PC-9 (cell line): ENCODE measurements at regions not wholly inside any gene's neighbourhood (a gene's known extent, or its start where the extent isn't known, plus 50 kb on each side); places are given as distances from the start of the nearest gene placed in this dataset.

Experiments used
- CTCF ChIP-seq: fragments of 200-600 bp; sonication (generic); conservative IDR thresholded peaks from 2 replicates; pipeline ENCODE4 v1.6.1; 2017; ENCODE audit warnings: mixed run types, antibody characterized with exemption, mild to moderate bottlenecking, moderate library complexity
- EZH2 ChIP-seq: fragments of 200-600 bp; sonication (generic); IDR thresholded peaks from 2 replicates; pipeline ENCODE4 v1.8.0; 2017; ENCODE audit warnings: antibody characterized with exemption, low read depth

- TF ChIP-seq EZH2 (no peak), CTCF (no peak)
These were observed 323.4 kb upstream of the NRP1 start for GRCh38 chr10:33657913-33658312.
